ENCODE measurements at regions not wholly inside any gene's neighbourhood (a gene's known extent, or its start where the extent isn't known, plus 50 kb on each side); places are given as distances from the start of the nearest gene placed in this dataset.
A peak's percentile ranks its signal among the peaks of the same experiment; 100 is the strongest.

- no peak overlapping the region for H3K4me3 Mint-ChIP-seq
- no peaks in the 10 kb centered on the region for H3K9me3 Mint-ChIP-seq
- H3K27ac Mint-ChIP-seq, result no peak overlapping the region
- DNase-seq, result no peak
- no peaks in the 10 kb centered on the region for H3K36me3 Mint-ChIP-seq
- H3K4me1 Mint-ChIP-seq, result peaks cover 5% of the 10 kb centered on the region
- H3K27me3 Mint-ChIP-seq, result peaks cover 24% of the 10 kb centered on the region
- CTCF ChIA-PET, result interaction anchor here (1.5 kb wide), 1 partner anchor 12 kb away, joined by 3 read pairs; no protein-coding TSS in a partner anchor
These were observed 106.1 kb downstream of the HSPH1 start for GRCh38 chr13:31055589-31055988.

DNA sequence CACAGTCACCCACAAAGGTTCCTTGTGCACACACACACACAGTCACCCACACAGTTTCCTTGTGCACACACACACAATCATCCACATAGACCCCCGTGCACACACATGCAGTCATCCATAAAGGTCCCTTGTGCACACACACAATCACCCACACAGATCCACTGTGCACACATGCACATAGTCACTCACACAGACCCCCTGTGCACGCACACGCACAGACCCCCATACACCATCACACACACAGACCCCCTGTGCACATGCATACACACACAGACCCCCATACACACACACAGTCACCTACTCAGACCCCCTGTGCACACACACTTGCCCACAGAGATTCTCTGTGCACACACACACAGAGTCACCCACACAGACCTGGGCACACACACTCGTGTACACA is 107.1 kb downstream of the HSPH1 start:
- no peak overlapping the region for H3K27ac Mint-ChIP-seq

GRCh38 chr13:31053896-31054295 is 107.8 kb downstream of the HSPH1 start:
- H3K4me1 Mint-ChIP-seq, result peaks cover 7% of the 10 kb centered on the region
- H3K9me3 Mint-ChIP-seq, result no peaks in the 10 kb centered on the region
- no peak overlapping the region for H3K4me3 Mint-ChIP-seq
- no peaks in the 10 kb centered on the region for H3K36me3 Mint-ChIP-seq
- DNase-seq, result no peak
- no peak overlapping the region for H3K27ac Mint-ChIP-seq
- CTCF ChIA-PET, result no interaction called here
- H3K27me3 Mint-ChIP-seq, result peaks cover 27% of the 10 kb centered on the region

More for the DNA sequence above, 107.1 kb downstream of the HSPH1 start:
- DNase-seq, result no peak
- H3K4me1 Mint-ChIP-seq, result peaks cover 7% of the 10 kb centered on the region
- CTCF ChIA-PET, result no interaction called here
- H3K36me3 Mint-ChIP-seq, result no peaks in the 10 kb centered on the region
- H3K27me3 Mint-ChIP-seq, result peaks cover 27% of the 10 kb centered on the region
- H3K4me3 Mint-ChIP-seq, result no peak overlapping the region
- no peaks in the 10 kb centered on the region for H3K9me3 Mint-ChIP-seq

GRCh38 chr13:31053091-31053490 is 108.6 kb downstream of the HSPH1 start:
- H3K9me3 Mint-ChIP-seq, result no peaks in the 10 kb centered on the region
- peaks cover 27% of the 10 kb centered on the region for H3K27me3 Mint-ChIP-seq
- no peak overlapping the region for H3K4me3 Mint-ChIP-seq
- H3K4me1 Mint-ChIP-seq, result peaks cover 7% of the 10 kb centered on the region
- no peaks in the 10 kb centered on the region for H3K36me3 Mint-ChIP-seq
- DNase-seq, result no peak
- CTCF ChIA-PET, result no interaction called here
- no peak overlapping the region for H3K27ac Mint-ChIP-seq

DNA sequence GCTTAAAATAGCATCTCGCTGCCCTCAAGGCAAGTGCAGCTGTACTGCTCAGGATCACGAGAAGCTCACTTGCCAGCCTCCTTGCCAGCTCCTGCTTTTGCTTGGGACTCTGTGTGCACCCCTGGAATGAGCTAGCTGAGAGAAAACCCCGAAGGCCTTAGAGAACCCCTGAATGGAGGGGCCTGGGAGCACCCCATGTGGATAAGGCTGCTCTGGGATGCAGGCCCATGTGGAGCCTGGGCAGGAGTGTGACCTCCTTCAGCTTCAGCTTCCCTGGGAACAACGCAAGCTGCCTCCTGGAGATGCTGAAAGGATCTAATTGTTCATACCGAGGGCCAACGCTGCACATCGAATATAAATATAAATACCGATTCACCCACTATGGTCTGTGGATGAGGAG is 109.2 kb downstream of the HSPH1 start:
- H3K27ac Mint-ChIP-seq, result no peak overlapping the region
- DNase-seq, result no peak
- no peaks in the 10 kb centered on the region for H3K36me3 Mint-ChIP-seq
- CTCF ChIA-PET, result no interaction called here
- peaks cover 27% of the 10 kb centered on the region for H3K27me3 Mint-ChIP-seq
- peaks cover 7% of the 10 kb centered on the region for H3K4me1 Mint-ChIP-seq
- no peaks in the 10 kb centered on the region for H3K9me3 Mint-ChIP-seq
- no peak overlapping the region for H3K4me3 Mint-ChIP-seq

DNA sequence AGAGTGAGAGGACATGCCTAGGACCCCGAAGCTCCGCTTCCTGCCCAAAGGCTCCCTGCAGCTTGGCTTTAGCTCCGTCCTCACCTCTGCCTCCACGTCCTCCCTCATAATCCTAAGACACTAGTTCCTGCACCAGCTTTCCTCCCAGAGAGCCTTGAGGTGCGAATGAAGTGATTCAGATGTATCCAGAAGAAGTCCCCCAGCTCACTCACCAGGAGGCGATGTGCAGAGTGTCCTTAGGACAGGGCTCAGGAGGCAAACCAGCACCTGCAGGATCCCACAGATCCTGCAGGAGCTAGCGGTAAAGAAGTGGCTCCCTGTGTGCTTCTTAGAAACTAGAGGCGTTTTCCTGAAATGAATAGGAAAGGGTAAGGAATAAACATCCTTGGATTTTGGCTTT is 109.7 kb downstream of the HSPH1 start:
- Mint-ChIP-seq H3K4me1 (peaks cover 7% of the 10 kb centered on the region), H3K36me3 (no peaks in the 10 kb centered on the region), H3K9me3 (no peaks in the 10 kb centered on the region), H3K27me3 (peaks cover 27% of the 10 kb centered on the region), H3K27ac (no peak overlapping the region), H3K4me3 (no peak overlapping the region)
- no peak for DNase-seq
- CTCF ChIA-PET, result interaction anchor here (0.7 kb wide), 1 partner anchor 480 kb away, joined by 3 read pairs; no protein-coding TSS in a partner anchor

DNA sequence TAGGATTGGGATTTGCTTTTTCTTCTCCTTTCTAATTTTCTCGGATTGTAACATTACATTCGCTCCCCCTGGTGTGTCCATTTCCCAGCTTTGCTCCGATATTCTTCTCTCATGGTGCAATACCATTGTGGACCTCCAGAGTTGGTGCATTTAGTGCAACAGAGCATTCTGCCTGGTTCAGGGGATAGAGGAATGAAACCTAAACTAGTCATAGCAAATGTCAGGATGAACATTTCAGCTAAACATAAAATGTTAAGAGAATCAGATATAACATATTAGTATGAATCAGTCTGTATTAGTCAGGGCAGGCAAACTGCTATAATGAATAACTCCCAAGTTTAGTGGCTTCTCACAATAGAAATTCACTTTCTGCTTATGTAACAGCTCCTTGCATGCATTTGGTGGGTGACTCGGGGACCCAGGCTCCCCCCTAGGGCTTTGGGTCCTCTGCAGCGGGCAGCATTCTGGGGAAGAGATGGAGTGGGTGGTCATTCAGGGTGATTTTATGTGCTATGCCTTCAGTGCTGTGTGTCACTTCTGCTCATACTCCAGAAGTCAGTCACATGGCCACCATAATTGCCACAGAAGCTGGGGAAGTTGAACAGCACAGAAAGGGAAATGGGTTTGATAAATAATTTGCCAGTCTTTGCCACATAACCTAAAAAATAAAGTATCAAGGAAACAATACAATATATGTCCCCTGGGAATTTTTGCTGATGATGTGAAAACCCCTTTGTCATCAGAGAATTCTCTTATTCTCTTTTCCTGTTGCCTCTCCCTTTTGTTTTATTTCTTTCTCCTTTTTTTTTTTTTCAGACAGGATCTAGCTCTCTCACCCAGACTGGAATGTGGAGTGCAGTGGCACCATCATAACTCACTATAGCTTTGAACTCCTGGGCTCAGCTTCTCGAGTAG is 111.0 kb downstream of the HSPH1 start:
- no peaks in the 10 kb centered on the region for H3K36me3 Mint-ChIP-seq
- H3K27me3 Mint-ChIP-seq, result peaks cover 27% of the 10 kb centered on the region
- peaks cover 8% of the 10 kb centered on the region for H3K4me1 Mint-ChIP-seq
- no peak overlapping the region for H3K4me3 Mint-ChIP-seq
- DNase-seq, result no peak
- H3K9me3 Mint-ChIP-seq, result no peaks in the 10 kb centered on the region
- CTCF ChIA-PET, result interaction anchor here (1.4 kb wide), 1 partner anchor 72 kb away, joined by 6 read pairs; no protein-coding TSS in a partner anchor
- no peak overlapping the region for H3K27ac Mint-ChIP-seq

DNA sequence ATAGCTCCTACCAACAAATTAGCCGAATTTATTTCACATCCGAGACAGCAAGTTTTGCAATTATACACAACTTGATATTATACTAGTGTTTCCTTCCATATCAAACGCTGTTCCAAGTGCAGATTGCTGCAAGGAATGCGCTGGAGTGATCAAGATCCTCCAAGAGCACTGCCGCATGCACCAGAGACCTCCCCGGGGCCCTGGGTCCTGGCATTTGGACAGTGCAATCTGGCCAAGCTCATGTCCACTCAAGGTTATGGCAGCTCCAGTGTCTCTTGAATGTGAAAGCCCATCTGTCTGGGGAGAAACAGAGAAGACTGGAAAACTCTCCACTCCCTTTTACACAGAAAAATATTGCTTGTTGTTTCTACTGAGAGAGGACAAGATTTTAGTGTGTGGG is 111.9 kb downstream of the HSPH1 start:
- peaks cover 27% of the 10 kb centered on the region for H3K27me3 Mint-ChIP-seq
- DNase-seq, result no peak
- CTCF ChIA-PET, result interaction anchor here (1.1 to 1.4 kb wide), 2 partner anchors 71 to 185 kb away, joined by 3 to 6 read pairs; no protein-coding TSS in a partner anchor

DNA sequence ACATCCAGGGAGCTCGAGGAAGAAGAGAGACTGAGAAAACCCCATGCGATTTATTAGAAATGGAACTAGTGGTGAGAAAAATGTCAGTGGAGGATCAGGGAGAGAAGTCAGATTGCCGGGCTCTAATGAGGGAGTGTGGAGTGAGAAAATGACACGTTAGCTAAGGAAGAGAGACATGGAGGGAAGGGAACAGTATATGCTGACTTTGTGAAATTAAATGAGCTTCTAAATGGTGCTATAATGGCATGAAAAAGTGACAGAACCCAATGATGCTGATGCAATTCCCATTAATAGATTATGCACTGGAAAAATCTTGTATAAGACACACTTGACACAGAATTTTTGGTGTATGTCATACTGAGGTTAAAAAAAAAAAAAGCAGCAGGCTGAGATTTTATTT is 112.6 kb downstream of the HSPH1 start:
- H3K36me3 Mint-ChIP-seq, result no peaks in the 10 kb centered on the region

More for the DNA sequence above, 111.9 kb downstream of the HSPH1 start:
- Mint-ChIP-seq H3K9me3 (no peaks in the 10 kb centered on the region), H3K27ac (no peak overlapping the region), H3K36me3 (no peaks in the 10 kb centered on the region), H3K4me1 (peaks cover 17% of the 10 kb centered on the region), H3K4me3 (no peak overlapping the region)

GRCh38 chr13:31048521-31048920 is 113.2 kb downstream of the HSPH1 start:
- H3K36me3 Mint-ChIP-seq, result no peaks in the 10 kb centered on the region
- H3K27ac Mint-ChIP-seq, result no peak overlapping the region
- peaks cover 29% of the 10 kb centered on the region for H3K4me1 Mint-ChIP-seq
- H3K9me3 Mint-ChIP-seq, result no peaks in the 10 kb centered on the region
- CTCF ChIA-PET, result interaction anchor here (0.8 to 1.8 kb wide), 3 partner anchors 13 to 70 kb away, joined by 3 to 5 read pairs (median 4); no protein-coding TSS in a partner anchor
- H3K4me3 Mint-ChIP-seq, result no peak overlapping the region
- peaks cover 34% of the 10 kb centered on the region for H3K27me3 Mint-ChIP-seq
- no peak for DNase-seq

More for the DNA sequence above, 112.6 kb downstream of the HSPH1 start:
- Mint-ChIP-seq H3K27me3 (peaks cover 32% of the 10 kb centered on the region), H3K4me3 (no peak overlapping the region), H3K9me3 (no peaks in the 10 kb centered on the region), H3K27ac (no peak overlapping the region), H3K4me1 (peaks cover 25% of the 10 kb centered on the region)
- CTCF ChIA-PET, result interaction anchor here (0.8 to 1.8 kb wide), 3 partner anchors 12 to 184 kb away, joined by 3 to 5 read pairs (median 3); no protein-coding TSS in a partner anchor
- DNase-seq, result no peak

GRCh38 chr13:31046711-31047279 is 114.3 kb downstream of the TEX26 start:
- Mint-ChIP-seq H3K9me3 (no peaks in the 10 kb centered on the region), H3K36me3 (peaks cover 2% of the 10 kb centered on the region), H3K4me1 (peaks cover 46% of the 10 kb centered on the region), H3K4me3 (no peak overlapping the region), H3K27me3 (peaks cover 35% of the 10 kb centered on the region), H3K27ac (no peak overlapping the region)
- DNase-seq, result no peak
- CTCF ChIA-PET, result interaction anchor here (1.7 to 4.3 kb wide), 3 partner anchors 36 to 68 kb away, joined by 4 to 47 read pairs (median 5); no protein-coding TSS in a partner anchor

DNA sequence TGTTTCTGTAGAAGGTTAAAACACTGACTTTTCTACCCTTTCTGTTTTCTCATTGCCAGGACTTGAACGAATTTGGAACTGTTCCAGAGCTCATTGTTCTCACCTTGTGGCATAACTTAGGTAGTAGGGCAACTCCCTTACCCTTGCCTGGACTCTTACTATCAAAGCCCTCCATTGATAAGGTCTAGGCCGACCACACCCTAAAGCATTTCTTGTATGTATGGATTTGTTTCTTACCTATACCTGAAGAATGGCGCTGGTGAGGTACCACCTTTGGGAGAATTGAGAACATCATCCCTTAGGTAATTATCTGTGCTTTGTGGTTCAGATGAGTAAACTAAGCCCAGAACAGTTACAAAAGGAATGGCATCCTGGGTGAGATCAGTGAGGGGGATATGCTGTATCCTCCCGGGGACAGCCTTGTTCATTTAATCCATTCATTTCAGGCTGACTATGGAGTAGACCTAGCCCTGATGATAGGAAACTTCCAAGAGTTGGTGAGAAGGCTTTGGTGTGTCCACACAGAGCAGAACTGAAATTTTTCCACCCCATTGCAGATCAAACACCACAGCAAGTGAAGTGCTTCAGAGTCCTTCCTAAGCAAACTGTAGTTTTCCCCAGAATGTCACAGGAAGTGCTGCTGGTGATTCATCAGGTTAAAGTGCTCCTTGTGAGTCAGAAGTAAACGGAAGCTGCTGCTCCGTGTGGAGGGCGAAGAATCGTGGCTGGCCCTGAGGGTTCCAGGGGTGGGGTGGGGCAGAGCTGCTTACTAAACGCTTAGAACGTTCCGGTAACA is 113.0 kb downstream of the TEX26 start:
- Mint-ChIP-seq H3K36me3 (peaks cover 2% of the 10 kb centered on the region), H3K4me3 (no peak overlapping the region), H3K9me3 (no peaks in the 10 kb centered on the region), H3K27me3 (peaks cover 26% of the 10 kb centered on the region), H3K27ac (peak overlapping the region; percentile 73), H3K4me1 (peaks cover 47% of the 10 kb centered on the region)
- CTCF ChIA-PET, result interaction anchor here (0.8 to 4.3 kb wide), 24 partner anchors 20 to 1199 kb away, joined by 3 to 47 read pairs (median 3); no protein-coding TSS in a partner anchor
- DNase-seq, result peak; percentile 74

GRCh38 chr13:31044364-31045285 is 112.2 kb downstream of the TEX26 start:
- Mint-ChIP-seq H3K9me3 (no peaks in the 10 kb centered on the region), H3K27ac (peak overlapping the region; percentile 73), H3K4me1 (peaks cover 56% of the 10 kb centered on the region), H3K36me3 (peaks cover 2% of the 10 kb centered on the region), H3K27me3 (peaks cover 24% of the 10 kb centered on the region), H3K4me3 (no peak overlapping the region)
- CTCF ChIA-PET, result interaction anchor here (0.7 to 4.3 kb wide), 28 partner anchors 15 to 1198 kb away, joined by 3 to 47 read pairs (median 3); no protein-coding TSS in a partner anchor
- DNase-seq, result peak; percentile 89

Measured in activated naive CD4-positive, alpha-beta T cell treated with anti-CD3 and anti-CD28 coated beads, Interleukin-2, amount 10 ng/mL, durations not matched to agents 7 days and 5 days (primary cell).